GM12892 (cell line): ENCODE measurements at regions not wholly inside any gene's neighbourhood (a gene's known extent, or its start where the extent isn't known, plus 50 kb on each side); places are given as distances from the start of the nearest gene placed in this dataset.

Experiments
- DNase-seq: peaks from one replicate; pipeline ENCODE4 v3.0.0; 2011; ENCODE audit not compliant: insufficient read length
- FAIRE-seq: peaks from 2 replicates; lab custom pipeline; 2011; peaks lifted over from hg19 to GRCh38; lab: Jason Lieb, UNC
- POLR2A ChIP-seq: IDR thresholded peaks from 2 replicates; pipeline ENCODE4 v1.6.1; 2011; ENCODE audit warnings: low read depth, low read length, control low read depth
- POLR2AphosphoS5 ChIP-seq: IDR thresholded peaks from 2 replicates; pipeline ENCODE4 v1.6.1; 2011; ENCODE audit warnings: low read depth, low read length, control low read depth
- TAF1 ChIP-seq: IDR thresholded peaks from 2 replicates; pipeline ENCODE4 v1.6.1; 2011; ENCODE audit warnings: low read depth, mild to moderate bottlenecking, control low read depth, low read length, borderline replicate concordance

DNA sequence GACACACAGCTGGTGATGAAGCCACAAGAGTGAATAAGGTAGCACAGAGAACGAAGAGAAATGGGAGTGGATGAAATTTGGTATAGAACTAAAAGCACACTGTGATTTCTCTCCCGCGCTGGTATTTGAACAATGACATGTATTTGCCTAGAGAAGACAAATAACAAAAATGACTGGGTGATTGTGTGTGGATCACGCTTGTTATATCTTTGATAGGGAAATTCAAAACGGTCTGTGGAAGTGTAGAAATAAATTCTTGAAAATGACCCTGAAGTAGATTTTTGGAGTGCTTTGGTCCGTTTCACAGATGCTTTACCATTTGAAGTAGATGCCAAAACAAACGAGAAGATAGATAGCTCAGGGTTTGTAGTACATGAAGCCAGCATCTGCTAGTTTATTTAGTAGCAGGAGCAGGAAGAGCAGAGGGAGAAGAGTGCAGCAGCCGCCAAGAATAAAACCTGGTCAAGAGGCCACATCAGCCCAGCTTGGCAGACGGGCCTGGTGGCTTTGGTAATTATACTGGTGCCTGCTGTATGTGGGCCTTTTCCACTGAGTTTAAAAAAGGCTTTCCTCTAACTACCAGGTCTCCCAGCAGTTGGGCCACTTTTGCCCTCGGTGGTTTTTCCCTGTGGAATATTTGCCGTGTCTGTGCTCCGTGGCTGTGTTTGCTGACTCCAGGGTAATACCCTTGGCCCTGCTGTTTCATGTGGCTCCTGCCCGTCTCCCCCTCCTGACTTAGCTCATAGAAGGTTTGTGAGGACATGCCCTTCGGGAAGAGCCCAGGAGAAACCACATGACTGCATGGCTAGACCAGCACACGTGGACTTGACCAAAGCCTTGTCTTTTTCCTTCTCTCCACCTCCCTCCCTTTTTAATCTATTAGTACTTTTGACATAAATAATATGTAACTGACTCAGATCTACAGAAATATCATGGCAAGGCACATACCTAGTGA, 294.0 kb downstream of the SOX4 start:
- DNase-seq = no peak
- no peak for TF ChIP-seq TAF1
- TF ChIP-seq POLR2AphosphoS5 = no peak
- TF ChIP-seq POLR2A = no peak
- FAIRE-seq = no peak

DNA sequence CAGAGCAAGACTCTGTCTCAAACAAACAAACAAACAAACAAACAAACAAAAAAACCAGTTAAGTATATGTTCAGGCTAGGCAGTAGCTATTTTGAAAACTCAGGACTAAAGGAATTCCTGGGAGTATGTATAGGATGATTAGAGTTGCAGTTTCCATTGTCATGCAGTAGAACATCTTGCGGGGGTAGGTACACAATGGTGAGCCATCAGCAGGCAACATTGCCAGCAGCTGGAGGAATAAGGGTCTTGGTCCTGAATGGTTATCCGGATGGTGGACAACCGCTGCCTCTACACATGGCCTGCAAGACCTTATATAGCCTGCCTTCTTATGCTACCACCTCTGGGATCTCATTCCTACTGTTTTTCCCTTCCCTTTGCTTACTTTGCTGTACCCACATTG, 297.5 kb downstream of the SOX4 start:
- DNase-seq (no peak), FAIRE-seq (no peak)
- TF ChIP-seq POLR2A (no peak), POLR2AphosphoS5 (no peak), TAF1 (no peak)

DNA sequence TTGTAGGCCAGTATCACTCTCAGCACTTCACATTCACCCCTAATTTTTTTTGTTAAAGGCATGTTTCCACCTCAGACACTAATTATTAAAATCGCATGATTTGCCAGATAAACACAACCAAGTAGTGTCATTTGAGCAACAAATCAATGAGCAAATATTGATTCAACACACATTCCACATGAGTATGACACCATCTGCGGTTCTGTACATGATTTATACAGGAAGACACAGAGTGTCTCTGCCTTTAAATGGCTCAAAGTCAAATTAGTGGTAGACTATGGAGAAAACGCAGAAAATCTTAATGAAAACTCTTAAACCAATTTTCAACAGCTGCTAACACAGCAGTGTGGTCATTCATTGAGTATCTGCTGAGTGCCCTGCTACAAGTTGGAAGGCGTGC, 300.2 kb downstream of the SOX4 start:
- FAIRE-seq (no peak), DNase-seq (no peak)
- TF ChIP-seq POLR2A (no peak), POLR2AphosphoS5 (no peak), TAF1 (no peak)

DNA sequence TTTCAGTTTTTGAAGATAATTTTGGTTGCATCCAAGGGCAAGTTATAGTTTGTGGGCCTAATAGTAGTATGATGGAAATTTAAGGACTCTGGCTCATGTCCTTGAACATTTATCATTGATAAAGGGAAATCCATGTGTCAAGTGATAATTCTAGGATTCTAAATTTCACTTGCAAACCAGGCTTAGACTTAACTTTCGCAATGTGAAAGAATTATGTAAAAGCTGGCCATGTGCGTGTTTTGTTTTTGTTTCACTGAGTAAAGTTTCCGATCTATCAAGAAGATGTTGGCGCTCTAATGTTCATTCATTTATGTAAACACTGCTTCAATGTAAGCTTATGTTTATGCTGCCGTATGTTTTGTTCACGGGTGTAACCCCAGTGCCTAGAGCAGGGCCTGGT, 302.0 kb downstream of the SOX4 start:
- no peak for TF ChIP-seq POLR2A
- no peak for TF ChIP-seq TAF1
- no peak for TF ChIP-seq POLR2AphosphoS5
- FAIRE-seq (no peak), DNase-seq (no peak)

DNA sequence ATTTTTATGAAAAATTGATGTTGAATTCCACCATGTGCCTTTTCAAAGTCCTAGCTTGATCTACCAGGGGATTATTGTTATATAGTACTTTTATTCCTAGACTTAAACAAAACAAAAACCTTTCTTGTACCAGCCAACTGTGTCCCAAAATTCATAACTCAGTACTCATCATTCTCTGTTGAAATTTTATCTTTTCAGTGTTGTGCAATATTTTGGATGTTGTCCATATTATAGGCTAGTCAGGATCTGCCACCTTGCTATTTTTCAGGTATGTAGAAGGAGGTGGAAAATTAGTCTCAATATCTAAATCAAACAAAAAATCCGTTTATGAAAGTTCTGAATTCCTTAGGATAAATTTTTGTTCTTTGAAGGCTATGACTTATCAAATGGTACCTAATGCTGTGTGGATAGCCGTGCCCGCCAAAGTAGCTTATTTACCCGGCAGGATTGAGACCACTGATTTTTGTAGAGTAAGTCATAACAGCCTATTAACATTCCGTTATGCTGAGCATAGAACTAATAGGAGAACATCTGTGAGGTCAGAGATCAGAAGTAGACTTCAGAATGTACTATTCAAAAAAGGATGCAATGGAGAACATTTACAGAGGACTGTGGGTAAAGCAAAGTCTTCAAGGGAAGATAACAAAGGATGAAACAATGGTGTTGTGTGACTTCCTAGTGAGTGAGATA, 304.7 kb downstream of the SOX4 start:
- FAIRE-seq (no peak), DNase-seq (no peak)
- TF ChIP-seq POLR2A = no peak
- TF ChIP-seq POLR2AphosphoS5 = no peak
- TF ChIP-seq TAF1 = no peak

DNA sequence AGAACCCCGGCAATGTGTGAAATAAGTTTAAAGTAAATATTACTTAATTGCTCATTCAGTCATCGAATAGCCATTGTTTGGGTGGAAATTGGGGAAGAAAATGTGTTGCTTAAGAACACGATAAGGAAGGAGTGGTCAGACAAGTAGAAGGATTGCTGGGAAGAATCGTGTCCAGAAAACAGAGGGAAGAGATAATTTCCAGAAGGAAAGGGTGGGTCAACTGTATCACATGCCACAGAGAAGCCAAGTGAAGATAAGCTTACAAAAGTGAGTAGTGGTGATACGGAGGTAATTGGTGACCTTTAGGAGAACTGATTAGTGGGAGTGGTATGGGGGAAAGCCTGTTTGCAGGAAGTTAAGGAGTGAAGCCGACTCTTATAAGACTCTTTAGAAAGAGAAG, 306.2 kb downstream of the SOX4 start:
- TF ChIP-seq TAF1 (no peak), POLR2AphosphoS5 (no peak), POLR2A (no peak)
- DNase-seq (no peak), FAIRE-seq (no peak)

DNA sequence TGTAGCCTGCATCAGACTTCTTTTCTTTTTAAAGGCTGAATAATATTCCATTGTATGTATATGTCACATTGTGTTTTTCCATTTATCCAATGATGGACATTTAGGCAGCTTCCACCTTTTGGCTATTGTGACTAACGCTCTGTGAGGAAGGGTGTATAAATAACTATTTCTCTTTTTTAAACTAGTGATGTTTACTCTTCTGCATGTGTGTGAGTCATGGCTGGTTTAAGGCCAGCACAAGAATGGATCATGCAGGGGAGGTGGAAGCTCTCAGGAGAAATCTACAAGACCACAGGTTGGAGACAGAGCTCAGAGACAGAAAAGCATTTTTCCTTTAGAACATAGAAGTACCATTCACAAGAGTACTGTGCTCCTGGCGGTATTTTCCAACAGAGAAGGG, 307.2 kb downstream of the SOX4 start:
- FAIRE-seq (no peak), DNase-seq (no peak)
- TF ChIP-seq TAF1 (no peak), POLR2A (no peak), POLR2AphosphoS5 (no peak)

DNA sequence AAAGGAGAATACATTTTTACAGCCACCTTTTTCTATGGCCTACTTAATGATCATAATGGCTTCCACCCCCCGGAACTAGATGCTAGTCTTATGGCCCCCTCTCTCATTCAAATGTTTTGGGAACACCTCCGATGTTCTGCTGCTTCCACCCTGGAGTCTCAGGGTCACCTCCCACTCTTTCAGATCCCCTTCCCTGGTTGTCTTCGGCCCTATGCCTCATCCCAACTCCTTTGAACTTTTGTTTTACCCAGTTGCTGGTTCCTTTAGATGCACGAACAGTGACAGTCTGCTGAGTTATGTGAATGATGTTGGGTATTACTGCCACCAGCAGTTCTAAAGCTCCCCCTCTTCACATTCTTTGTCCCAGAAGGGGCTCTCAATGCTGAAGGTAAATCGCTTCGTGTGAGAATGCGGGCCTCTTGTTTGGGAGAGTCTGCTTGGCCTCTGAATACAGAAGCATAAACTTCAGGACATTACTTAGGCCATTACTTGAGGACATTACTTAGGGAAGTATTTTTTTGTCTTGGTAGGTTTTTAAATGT, 309.1 kb downstream of the SOX4 start:
- FAIRE-seq (no peak), DNase-seq (no peak)
- no peak for TF ChIP-seq POLR2A
- TF ChIP-seq TAF1 = no peak
- no peak for TF ChIP-seq POLR2AphosphoS5

DNA sequence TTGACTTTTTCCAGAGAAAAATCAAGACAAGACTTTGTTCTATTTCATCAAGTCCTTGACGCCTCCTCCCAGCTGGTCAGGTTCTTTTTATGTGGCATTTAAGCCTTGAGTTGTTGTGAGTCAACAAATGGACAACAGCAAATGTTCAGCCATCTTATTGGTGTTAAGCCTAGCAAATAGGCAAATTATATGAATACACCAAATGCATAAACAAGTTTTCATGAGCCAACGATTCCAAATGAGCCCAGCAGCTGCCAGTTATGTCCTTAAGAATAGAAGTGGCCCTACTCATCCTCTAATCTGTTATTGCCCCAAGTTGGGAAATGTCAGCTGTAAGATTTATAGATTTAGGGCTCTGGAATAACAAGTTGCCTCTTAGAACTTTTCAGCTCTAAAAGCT, 312.0 kb downstream of the SOX4 start:
- no peak for TF ChIP-seq TAF1
- DNase-seq = no peak
- no peak for FAIRE-seq

DNA sequence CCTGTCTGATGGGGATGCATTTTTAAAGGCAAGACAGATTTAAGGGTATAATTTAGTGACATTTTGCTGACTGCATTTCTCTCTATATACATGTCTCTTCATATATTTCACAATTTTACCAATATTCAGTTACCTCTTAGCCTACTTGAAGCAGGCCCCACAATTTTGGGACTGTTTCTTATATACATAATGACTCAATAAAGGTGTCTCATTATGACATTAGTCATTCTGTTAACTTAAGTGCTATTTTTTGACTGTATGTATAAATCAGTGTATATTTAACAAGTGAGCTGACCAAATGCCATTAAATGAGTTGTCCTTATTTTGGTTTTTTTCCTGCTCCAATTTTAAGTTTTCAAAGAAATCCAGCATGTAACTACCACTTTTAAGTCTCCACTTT, 313.3 kb downstream of the SOX4 start:
- FAIRE-seq (no peak), DNase-seq (no peak)
- TF ChIP-seq POLR2AphosphoS5 (no peak), TAF1 (no peak), POLR2A (no peak)

DNA sequence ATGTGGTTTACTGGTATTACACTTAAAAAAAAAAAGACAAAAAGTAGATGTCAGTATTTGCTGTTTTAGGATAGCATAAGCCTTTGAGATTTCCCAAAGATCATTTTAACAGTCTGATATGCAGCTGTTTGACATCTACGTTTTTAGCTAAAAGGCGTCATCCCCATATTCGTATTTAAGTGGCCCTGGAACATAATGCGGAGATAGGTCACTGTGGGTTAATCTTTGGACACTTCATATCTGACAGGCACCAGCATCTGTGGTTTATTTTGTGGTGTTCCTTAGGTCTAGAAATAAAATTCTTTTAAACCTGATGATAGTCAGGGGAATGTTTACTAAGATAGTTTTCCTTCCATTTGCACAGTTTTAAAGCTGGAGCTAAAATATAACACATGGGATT, 313.7 kb downstream of the SOX4 start:
- no peak for DNase-seq
- TF ChIP-seq POLR2AphosphoS5 = no peak
- TF ChIP-seq POLR2A = no peak
- TF ChIP-seq TAF1 = no peak
- FAIRE-seq = no peak

DNA sequence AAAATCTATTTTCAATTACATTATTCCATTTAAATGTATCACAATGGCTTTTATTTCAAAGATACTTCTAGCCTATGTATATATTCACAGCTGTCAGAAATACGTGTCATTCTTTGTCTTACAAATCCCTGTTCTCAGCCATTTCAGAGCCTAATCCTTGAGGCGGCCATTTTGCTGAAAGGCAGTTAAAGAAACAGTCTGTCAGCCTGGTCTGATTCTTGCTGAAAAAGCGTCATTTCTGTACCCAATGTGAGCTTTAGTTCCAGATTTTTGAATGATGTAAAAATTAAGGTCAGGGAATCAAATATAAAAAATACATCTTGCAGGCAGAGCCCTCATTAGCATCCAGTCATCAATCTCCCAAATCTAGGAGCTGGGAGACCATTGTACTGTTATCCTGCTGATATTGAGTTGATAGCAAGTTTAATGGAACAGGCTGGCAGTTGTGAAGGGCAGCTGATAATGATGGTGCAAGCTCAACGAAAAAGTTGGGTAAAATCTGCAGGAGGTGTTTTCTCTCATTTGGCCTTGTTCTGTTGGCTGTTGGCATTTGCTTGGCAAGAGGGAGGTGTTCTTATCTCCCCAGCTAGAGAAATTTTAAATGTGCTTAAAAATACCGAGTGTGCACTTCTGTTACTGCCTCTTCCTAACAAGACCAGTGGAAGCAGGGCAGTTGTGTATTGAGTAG, 314.8 kb downstream of the SOX4 start:
- no peak for DNase-seq
- TF ChIP-seq TAF1 = no peak
- no peak for TF ChIP-seq POLR2AphosphoS5
- no peak for TF ChIP-seq POLR2A
- FAIRE-seq = no peak

DNA sequence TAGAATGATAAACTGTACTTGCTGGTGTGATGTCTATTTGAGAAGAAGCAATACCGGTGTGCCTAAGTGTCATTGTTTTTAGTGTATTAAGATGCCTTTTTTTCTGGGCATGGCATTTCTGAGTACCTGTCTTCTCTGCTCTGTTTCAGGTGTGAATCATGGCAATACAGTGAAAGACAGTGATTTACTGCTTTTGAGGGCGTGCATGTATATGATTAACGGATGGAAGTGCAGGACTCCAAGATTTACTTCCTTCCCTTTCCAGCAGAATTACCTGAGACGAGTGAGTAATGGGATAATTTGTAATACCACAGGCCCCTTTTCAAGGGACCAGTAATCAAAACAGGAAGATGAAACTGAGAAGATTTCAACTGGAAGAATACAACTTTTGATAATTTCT, 315.8 kb downstream of the SOX4 start:
- no peak for TF ChIP-seq POLR2A
- TF ChIP-seq TAF1 = no peak
- TF ChIP-seq POLR2AphosphoS5 = no peak
- no peak for DNase-seq
- FAIRE-seq = no peak
